IMR-90 (cell line): ENCODE measurements at regions not wholly inside any gene's neighbourhood (a gene's known extent, or its start where the extent isn't known, plus 50 kb on each side); places are given as distances from the start of the nearest gene placed in this dataset.

ENCODE experiments used
- MAZ ChIP-seq: IDR thresholded peaks from 2 replicates; pipeline ENCODE4 v1.6.1; 2012; ENCODE audit warnings: low read depth, mild to moderate bottlenecking, low read length, improper control_type of control experiment, moderate library complexity, borderline replicate concordance
- POLR2A ChIP-seq: IDR thresholded peaks from 2 replicates; pipeline ENCODE4 v1.6.1; 2012; ENCODE audit warnings: mild to moderate bottlenecking, low read depth, low read length
- TF ChIP-seq, protein P1 (sequence below): conservative IDR thresholded peaks from 2 replicates; pipeline ENCODE4 v1.5.1; 2012; ENCODE audit warnings: mild to moderate bottlenecking, low read depth, low read length, improper control_type of control experiment

DNA sequence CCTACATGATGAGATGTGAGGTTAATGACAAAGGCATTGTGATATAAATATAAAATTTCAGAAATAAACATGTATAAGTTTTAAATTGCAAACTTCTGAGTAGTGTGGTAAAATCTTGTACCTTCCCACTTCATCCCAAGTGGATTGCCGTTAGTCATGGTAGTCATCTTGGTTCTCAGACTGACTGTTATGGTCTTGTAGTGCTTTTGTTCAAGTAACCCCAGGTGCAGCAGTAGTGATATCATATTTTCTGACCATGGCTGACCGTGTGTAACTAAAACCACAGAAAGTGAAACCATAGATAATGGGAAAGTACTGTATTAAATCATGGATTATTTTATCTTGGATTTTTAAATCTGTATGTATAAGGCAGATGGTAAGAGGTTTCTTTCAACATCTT, 74.8 kb upstream of the SLIT2 start:
- TF ChIP-seq MAZ, result no peak
- TF ChIP-seq, protein P1, sequence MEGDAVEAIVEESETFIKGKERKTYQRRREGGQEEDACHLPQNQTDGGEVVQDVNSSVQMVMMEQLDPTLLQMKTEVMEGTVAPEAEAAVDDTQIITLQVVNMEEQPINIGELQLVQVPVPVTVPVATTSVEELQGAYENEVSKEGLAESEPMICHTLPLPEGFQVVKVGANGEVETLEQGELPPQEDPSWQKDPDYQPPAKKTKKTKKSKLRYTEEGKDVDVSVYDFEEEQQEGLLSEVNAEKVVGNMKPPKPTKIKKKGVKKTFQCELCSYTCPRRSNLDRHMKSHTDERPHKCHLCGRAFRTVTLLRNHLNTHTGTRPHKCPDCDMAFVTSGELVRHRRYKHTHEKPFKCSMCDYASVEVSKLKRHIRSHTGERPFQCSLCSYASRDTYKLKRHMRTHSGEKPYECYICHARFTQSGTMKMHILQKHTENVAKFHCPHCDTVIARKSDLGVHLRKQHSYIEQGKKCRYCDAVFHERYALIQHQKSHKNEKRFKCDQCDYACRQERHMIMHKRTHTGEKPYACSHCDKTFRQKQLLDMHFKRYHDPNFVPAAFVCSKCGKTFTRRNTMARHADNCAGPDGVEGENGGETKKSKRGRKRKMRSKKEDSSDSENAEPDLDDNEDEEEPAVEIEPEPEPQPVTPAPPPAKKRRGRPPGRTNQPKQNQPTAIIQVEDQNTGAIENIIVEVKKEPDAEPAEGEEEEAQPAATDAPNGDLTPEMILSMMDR, result no peak
- TF ChIP-seq POLR2A, result no peak
